GM12878 (cell line): ENCODE measurements at regions not wholly inside any gene's neighbourhood (a gene's known extent, or its start where the extent isn't known, plus 50 kb on each side); places are given as distances from the start of the nearest gene placed in this dataset.

Experiments used
- ATAC-seq: fragments of 200-7000 bp; cut with Tn5 transposase; 3 replicates; pipeline ENCODE4 v1.9.1; 2020; ENCODE audit warnings: mild to moderate bottlenecking, moderate library complexity
- BruUV-seq: library from RNA; stranded (reverse); fragments of 400-500 nt; replicated peaks from 2 replicates; lab custom pipeline; 2021; lab: Mats Ljungman, UMichigan
- CTCF ChIA-PET: fragments of 300-600 bp; sonication (Branson Sonifier 250); formaldehyde crosslinking; extraction: SDS; loops from one replicate; lab custom pipeline; 2021; ENCODE audit warnings: inconsistent platforms; lab: Yijun Ruan, JAX
- POLR2A ChIA-PET: fragments of 350-600 bp; formaldehyde crosslinking; extraction: SDS; loops from one replicate; lab custom pipeline; 2021; ENCODE audit warnings: inconsistent platforms; lab: Charles Lee
- RAD21 ChIA-PET: fragments of 300-600 bp; sonication (Branson Sonifier 250); formaldehyde crosslinking; loops from one replicate; lab custom pipeline; 2023; ENCODE audit warnings: antibody characterized with exemption; ENCODE audit not compliant: unreplicated experiment; lab: Charles Lee
- SMC1A ChIA-PET: fragments of 300-600 bp; sonication (Branson Sonifier 250); formaldehyde crosslinking; loops from one replicate; lab custom pipeline; 2023; ENCODE audit not compliant: unreplicated experiment, uncharacterized antibody; lab: Charles Lee
- DNase-seq: peaks from one replicate; pipeline ENCODE4 v3.0.0-alpha.2; 2011; ENCODE audit warnings: low read depth, low spot score
- FAIRE-seq: peaks from 3 replicates; lab custom pipeline; 2011; peaks lifted over from hg19 to GRCh38; lab: Jason Lieb, UNC
- H2AFZ ChIP-seq: 2 replicates; pipeline ENCODE4 v1.6.0; 2011; ENCODE audit warnings: low read depth, low read length, control low read depth; ENCODE audit not compliant: control insufficient read depth
- H3K27ac ChIP-seq: 2 replicates; pipeline ENCODE4 v1.5.1; 2011; ENCODE audit warnings: control low read depth; ENCODE audit not compliant: control insufficient read depth, insufficient read depth
- H3K27me3 ChIP-seq, 2 experiments: replicated peaks in 1 of 2; 2 replicates each; pipeline versions ENCODE4 v1.6.0 to v1.6.1; 2011; ENCODE audit warnings: low read length in 1 of 2; ENCODE audit not compliant: control insufficient read depth in 2 of 2, insufficient read depth in 2 of 2
- H3K36me3 ChIP-seq, 2 experiments: 2 replicates each; pipeline ENCODE4 v1.5.1; 2011; ENCODE audit warnings: low read length in 1 of 2; ENCODE audit not compliant: control insufficient read depth in 2 of 2, insufficient read depth in 2 of 2
- H3K4me1 ChIP-seq: 2 replicates; pipeline ENCODE4 v1.6.1; 2011; ENCODE audit warnings: mild to moderate bottlenecking, low read length, moderate library complexity, mixed read lengths; ENCODE audit not compliant: control insufficient read depth, insufficient read depth
- H3K4me2 ChIP-seq: 2 replicates; pipeline ENCODE4 v1.6.0; 2011; ENCODE audit warnings: control low read depth; ENCODE audit not compliant: control insufficient read depth, insufficient read depth
- H3K4me3 ChIP-seq: fragments of 200-600 bp; sonication (generic); 2 replicates; pipeline ENCODE4 v1.5.1; 2016
- H3K79me2 ChIP-seq: 2 replicates; pipeline ENCODE4 v1.6.0; 2011; ENCODE audit warnings: low read length; ENCODE audit not compliant: control insufficient read depth, insufficient read depth
- H3K9ac ChIP-seq: 2 replicates; pipeline ENCODE4 v1.8.0; 2011; ENCODE audit warnings: low read length, control low read depth, mixed read lengths; ENCODE audit not compliant: control insufficient read depth, insufficient read depth
- H3K9me3 ChIP-seq: replicated peaks from 3 replicates; pipeline ENCODE4 v1.5.1; 2011; ENCODE audit warnings: mild to moderate bottlenecking, low read length; ENCODE audit not compliant: control insufficient read depth, insufficient read depth
- H4K20me1 ChIP-seq: 2 replicates; pipeline ENCODE4 v1.6.0; 2011; ENCODE audit not compliant: control insufficient read depth, insufficient read depth
- ATF7 ChIP-seq: fragments of 450-650 bp; IDR thresholded peaks from 2 replicates; pipeline ENCODE4 v1.6.1; 2016; ENCODE audit warnings: low read depth, mild to moderate bottlenecking
- CHD4 ChIP-seq: fragments of 200-600 bp; sonication (generic); IDR thresholded peaks from 2 replicates; pipeline ENCODE4 v1.6.1; 2016; ENCODE audit warnings: mild to moderate bottlenecking
- HDAC6 ChIP-seq: fragments of 200-600 bp; sonication (generic); IDR thresholded peaks from one replicate; pipeline ENCODE4 v1.8.0; 2017; ENCODE audit warnings: antibody characterized with exemption; ENCODE audit not compliant: unreplicated experiment
- HDGF ChIP-seq: fragments of 450-650 bp; IDR thresholded peaks from 2 replicates; pipeline ENCODE4 v1.6.1; 2016; ENCODE audit warnings: antibody characterized with exemption
- IKZF1 ChIP-seq: fragments of 450-650 bp; conservative IDR thresholded peaks from 2 replicates; pipeline ENCODE4 v1.6.1; 2017; ENCODE audit warnings: antibody characterized with exemption, mild to moderate bottlenecking
- IRF5 ChIP-seq: fragments of 450-650 bp; IDR thresholded peaks from 2 replicates; pipeline ENCODE4 v1.6.1; 2017; ENCODE audit warnings: borderline replicate concordance
- JUND ChIP-seq: IDR thresholded peaks from 2 replicates; pipeline ENCODE4 v1.6.1; 2012; ENCODE audit warnings: low read depth, mild to moderate bottlenecking, low read length, improper control_type of control experiment, moderate library complexity
- NFYB ChIP-seq: IDR thresholded peaks from 2 replicates; pipeline ENCODE4 v1.6.1; 2011; ENCODE audit warnings: low read depth, mild to moderate bottlenecking, low read length, improper control_type of control experiment, moderate library complexity; ENCODE audit not compliant: insufficient read depth
- PBX3 ChIP-seq: IDR thresholded peaks from 2 replicates; pipeline ENCODE4 v1.6.1; 2011; ENCODE audit warnings: mild to moderate bottlenecking, low read depth, low read length, moderate library complexity; ENCODE audit not compliant: insufficient replicate concordance
- SMARCA5 ChIP-seq: fragments of 450-650 bp; IDR thresholded peaks from 2 replicates; pipeline ENCODE4 v1.6.1; 2017; ENCODE audit warnings: mild to moderate bottlenecking
- STAT3 ChIP-seq: IDR thresholded peaks from 2 replicates; pipeline ENCODE4 v1.6.1; 2011; ENCODE audit warnings: low read depth, low read length, improper control_type of control experiment
- SUZ12 ChIP-seq: fragments of 200-600 bp; sonication (generic); IDR thresholded peaks from one replicate; pipeline ENCODE4 v1.6.1; 2018; ENCODE audit warnings: antibody characterized with exemption, mild to moderate bottlenecking; ENCODE audit not compliant: unreplicated experiment
- TCF7 ChIP-seq: IDR thresholded peaks from 2 replicates; pipeline ENCODE4 v1.6.1; 2014; ENCODE audit warnings: antibody characterized with exemption, borderline replicate concordance
- WGBS: methylation state at CpG from one replicate; pipeline ENCODE4 v1.1.6; 2016; ENCODE audit warnings: low lambda C conversion rate; ENCODE audit not compliant: insufficient replicate concordance, insufficient coverage; ENCODE audit errors: missing lambda C conversion rate; 5-methylcytosine and 5-hydroxymethylcytosine counted together
- in situ Hi-C: fragments of 300-500 bp; cut with MboI; formaldehyde crosslinking; loops from 9 replicates; pipeline ENCODE4 v1.14.3; 2018; ENCODE audit warnings: mixed read lengths
- intact Hi-C: fragments of 100-400 bp; cut with micrococcal nuclease; formaldehyde crosslinking; loops from one replicate; pipeline ENCODE4 v1.14.2; 2022; ENCODE audit not compliant: unreplicated experiment

- no peak overlapping the region for H3K4me3 ChIP-seq
- WGBS = 6% methylated on average over 4 of the region's 4 CpGs
- ChIA-PET SMC1A (interaction anchor here (1.2 kb wide), 1 partner anchor 13 kb away, joined by 3 read pairs; no protein-coding TSS in a partner anchor), RAD21 (no interaction called here), POLR2A (no interaction called here), CTCF (interaction anchor here (0.7 kb wide), 1 partner anchor 10 kb away, joined by 3 read pairs; no protein-coding TSS in a partner anchor)
- no peaks in the 10 kb centered on the region for H3K4me1 ChIP-seq
- in situ Hi-C loops (no loop called here), intact Hi-C loops (no loop called here)
- no peak for TF ChIP-seq JUND
- no peak for TF ChIP-seq IKZF1
- no peak for TF ChIP-seq ATF7
- TF ChIP-seq STAT3 = no peak
- DNase-seq (no peak), ATAC-seq (no peak), FAIRE-seq (no peak)
- no TSS peak for BruUV-seq
- H3K9me3 ChIP-seq = no peaks in the 10 kb centered on the region
- H2AFZ ChIP-seq = no peak overlapping the region
- no peaks in the 10 kb centered on the region for H3K36me3 ChIP-seq
- no peak overlapping the region for H3K27ac ChIP-seq
- no peaks in the 10 kb centered on the region for H3K79me2 ChIP-seq
- H3K9ac ChIP-seq = no peak overlapping the region
- no peaks in the 10 kb centered on the region for H4K20me1 ChIP-seq
- H3K27me3 ChIP-seq = no peaks in the 10 kb centered on the region
- H3K4me2 ChIP-seq = no peak overlapping the region
Measured at GRCh38 chr7:53229202-53229601, 193.8 kb downstream of the POM121L12 start.

GRCh38 chr7:53237344-53237913 lies 202.0 kb downstream of the POM121L12 start:
- ChIA-PET POLR2A (no interaction called here), CTCF (no interaction called here), RAD21 (no interaction called here), SMC1A (no interaction called here)
- Histone ChIP-seq H3K4me3 (no peak overlapping the region), H3K79me2 (no peaks in the 10 kb centered on the region), H4K20me1 (no peaks in the 10 kb centered on the region), H3K4me2 (no peak overlapping the region), H3K4me1 (no peaks in the 10 kb centered on the region), H3K36me3 (no peaks in the 10 kb centered on the region), H3K9me3 (no peaks in the 10 kb centered on the region), H3K27ac (no peak overlapping the region), H3K9ac (no peak overlapping the region), H2AFZ (no peak overlapping the region), H3K27me3 (no peaks in the 10 kb centered on the region)
- no peak for FAIRE-seq
- no peak for DNase-seq
- intact Hi-C loops (no loop called here), in situ Hi-C loops (no loop called here)
- no peak for ATAC-seq
- WGBS = 16% methylated on average over 4 of the region's 4 CpGs
- no TSS peak for BruUV-seq
- TF ChIP-seq NFYB (no peak), IRF5 (no peak), HDGF (no peak), HDAC6 (no peak), CHD4 (no peak), SMARCA5 (no peak), PBX3 (no peak), SUZ12 (no peak), IKZF1 (no peak), TCF7 (no peak)
